OCI-LY7 (cell line): ENCODE measurements at regions not wholly inside any gene's neighbourhood (a gene's known extent, or its start where the extent isn't known, plus 50 kb on each side); places are given as distances from the start of the nearest gene placed in this dataset.

Experiments used
- EZH2phosphoT487 ChIP-seq: fragments of 200-600 bp; sonication (generic); IDR thresholded peaks from 2 replicates; pipeline ENCODE4 v1.6.1; 2018; ENCODE audit warnings: low read depth, borderline replicate concordance, mild to moderate bottlenecking, mixed run types, antibody characterized with exemption, low read length, moderate library complexity, mixed read lengths
- TF ChIP-seq, protein P1 (sequence below): fragments of 200-600 bp; sonication (generic); conservative IDR thresholded peaks from 2 replicates; pipeline ENCODE4 v1.5.1; 2014; ENCODE audit warnings: mild to moderate bottlenecking, antibody characterized with exemption, low read length, moderate library complexity, mixed read lengths

DNA sequence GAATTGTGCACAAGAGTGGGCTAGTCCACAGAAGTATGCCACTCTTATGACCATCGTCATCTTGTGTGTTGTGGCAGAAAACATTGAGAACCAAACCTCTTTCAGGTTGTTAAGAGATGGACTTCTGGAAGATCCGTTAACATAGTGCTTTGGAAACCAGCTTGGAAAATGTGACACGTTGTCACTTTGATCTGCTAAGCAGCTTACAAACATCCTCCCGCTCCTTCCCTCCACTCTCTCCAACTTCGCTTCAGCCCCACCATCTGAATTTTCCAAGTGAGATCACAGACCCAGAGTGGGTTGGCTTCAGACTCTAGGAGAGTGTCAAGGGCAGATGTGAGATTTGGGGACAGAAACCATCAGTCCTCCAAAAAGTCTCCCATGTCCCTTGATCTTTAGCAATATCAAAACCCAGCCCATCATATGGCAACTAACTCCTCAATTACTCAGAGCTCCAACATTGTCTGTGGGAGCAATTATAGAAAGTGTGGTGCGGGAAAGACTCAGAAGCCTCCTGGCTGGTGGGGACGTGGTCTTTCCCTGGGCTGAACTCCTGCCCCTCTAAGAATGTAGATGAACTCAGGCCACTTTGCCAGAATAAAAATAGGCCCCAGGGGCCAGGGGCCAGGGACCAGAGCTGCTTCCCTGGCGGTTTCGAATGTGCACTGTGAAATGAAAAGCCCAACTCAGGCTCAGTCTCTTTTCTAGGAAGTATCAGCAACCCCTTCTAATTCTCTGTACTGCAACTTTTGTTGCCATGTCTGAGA lies 129.5 kb downstream of the SLC38A6 start:
- TF ChIP-seq, protein P1, sequence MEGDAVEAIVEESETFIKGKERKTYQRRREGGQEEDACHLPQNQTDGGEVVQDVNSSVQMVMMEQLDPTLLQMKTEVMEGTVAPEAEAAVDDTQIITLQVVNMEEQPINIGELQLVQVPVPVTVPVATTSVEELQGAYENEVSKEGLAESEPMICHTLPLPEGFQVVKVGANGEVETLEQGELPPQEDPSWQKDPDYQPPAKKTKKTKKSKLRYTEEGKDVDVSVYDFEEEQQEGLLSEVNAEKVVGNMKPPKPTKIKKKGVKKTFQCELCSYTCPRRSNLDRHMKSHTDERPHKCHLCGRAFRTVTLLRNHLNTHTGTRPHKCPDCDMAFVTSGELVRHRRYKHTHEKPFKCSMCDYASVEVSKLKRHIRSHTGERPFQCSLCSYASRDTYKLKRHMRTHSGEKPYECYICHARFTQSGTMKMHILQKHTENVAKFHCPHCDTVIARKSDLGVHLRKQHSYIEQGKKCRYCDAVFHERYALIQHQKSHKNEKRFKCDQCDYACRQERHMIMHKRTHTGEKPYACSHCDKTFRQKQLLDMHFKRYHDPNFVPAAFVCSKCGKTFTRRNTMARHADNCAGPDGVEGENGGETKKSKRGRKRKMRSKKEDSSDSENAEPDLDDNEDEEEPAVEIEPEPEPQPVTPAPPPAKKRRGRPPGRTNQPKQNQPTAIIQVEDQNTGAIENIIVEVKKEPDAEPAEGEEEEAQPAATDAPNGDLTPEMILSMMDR = no peak
- no peak for TF ChIP-seq EZH2phosphoT487
